Stimulated activated CD4-positive, alpha-beta T cell treated with anti-CD3 and anti-CD28 coated beads, Interleukin-12 subunit alpha, Interleukin-12 subunit beta, amount 100 ng/mL, for 48 hours (primary cell): ENCODE measurements at regions not wholly inside any gene's neighbourhood (a gene's known extent, or its start where the extent isn't known, plus 50 kb on each side); places are given as distances from the start of the nearest gene placed in this dataset.
"Not testable (repeated sequence)": the region's sequence is repeated elsewhere in the genome, so short reads cannot be mapped to it uniquely, and the experiment has no call there.

Experiments
- DNase-seq, 3 donors: peaks; one replicate each; pipeline ENCODE4 v3.0.0-alpha.2; 2020; ENCODE audit warnings: low read depth in 2 of 3, low spot score in 1 of 3

DNA sequence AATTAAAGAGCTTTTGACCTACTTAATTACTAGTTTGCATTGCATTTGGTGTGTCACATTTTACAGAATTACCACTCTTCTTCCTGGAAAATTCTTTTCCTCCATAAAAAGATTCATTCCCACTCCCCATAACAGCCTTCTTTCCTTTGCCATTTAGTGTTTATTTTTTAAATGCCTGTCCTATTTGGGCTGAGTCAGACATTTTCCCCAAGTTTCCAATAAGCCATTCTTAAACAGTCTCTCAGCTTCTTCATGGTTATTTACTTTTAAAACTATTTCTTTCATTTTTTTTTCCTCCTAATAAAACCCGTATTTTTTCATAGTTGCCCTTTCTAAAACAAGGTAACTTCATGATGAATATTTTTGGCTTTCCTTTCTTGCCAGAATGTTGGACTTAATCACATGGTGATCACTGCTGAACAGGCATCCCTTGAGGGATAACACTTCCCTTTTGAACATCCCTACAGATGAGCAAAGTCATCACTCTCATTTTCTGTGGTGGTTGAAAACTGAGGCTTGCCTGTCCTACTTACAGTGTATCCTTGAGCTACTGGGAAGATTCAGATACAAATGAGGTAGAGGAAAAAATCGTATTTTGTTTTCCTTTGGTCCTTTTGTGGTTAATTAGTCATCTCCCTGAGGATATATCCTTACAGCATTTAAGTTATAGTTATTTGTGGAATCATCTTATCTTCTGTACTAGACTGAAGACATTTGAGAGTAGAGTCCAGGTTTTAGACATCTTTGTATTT is 520.5 kb upstream of the NR3C2 start:
- no peak for DNase-seq

GRCh38 chr4:148961526-148961925 is 519.3 kb upstream of the NR3C2 start:
- DNase-seq, result no peak

- no peak for DNase-seq
These were observed 516.1 kb upstream of the NR3C2 start for GRCh38 chr4:148958317-148958716.

DNA sequence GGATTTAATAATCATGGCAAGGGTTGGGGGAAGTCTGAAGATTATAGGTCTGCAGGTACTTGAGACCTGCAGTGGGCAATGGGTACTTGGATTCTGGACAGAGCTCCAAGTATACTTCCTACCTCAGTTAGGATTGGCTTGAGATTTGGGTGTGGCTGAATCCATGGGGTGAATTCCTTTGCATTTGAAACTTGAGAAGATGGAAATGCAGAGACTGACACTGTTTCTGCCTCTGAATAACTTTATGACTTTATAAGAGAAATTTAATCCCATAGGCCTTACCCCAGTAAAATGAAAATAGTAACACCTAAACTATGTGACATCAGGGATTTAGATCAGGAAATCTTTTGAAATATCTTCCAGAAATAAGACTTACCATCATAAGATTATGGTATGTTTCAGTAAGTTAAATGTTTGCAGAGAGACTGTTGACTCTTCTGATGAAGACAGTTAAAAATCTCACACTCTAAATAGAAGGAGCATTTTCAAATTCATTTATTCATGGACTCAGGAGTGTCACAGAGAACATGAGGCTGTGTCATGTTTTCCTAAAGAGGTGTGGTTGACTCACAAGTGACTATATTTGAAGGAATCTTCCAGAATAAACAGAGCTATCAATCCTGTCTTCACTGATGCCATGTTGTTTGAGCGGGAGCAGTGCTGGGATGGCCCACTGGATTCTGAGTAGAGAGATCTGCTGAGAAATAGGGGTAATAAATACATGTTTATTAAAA is 513.5 kb upstream of the NR3C2 start:
- DNase-seq, result no peak

GRCh38 chr4:148954011-148954749 is 512.0 kb upstream of the NR3C2 start:
- DNase-seq, result no peak

GRCh38 chr4:148951346-148951745 is 509.1 kb upstream of the NR3C2 start:
- no peak for DNase-seq

DNA sequence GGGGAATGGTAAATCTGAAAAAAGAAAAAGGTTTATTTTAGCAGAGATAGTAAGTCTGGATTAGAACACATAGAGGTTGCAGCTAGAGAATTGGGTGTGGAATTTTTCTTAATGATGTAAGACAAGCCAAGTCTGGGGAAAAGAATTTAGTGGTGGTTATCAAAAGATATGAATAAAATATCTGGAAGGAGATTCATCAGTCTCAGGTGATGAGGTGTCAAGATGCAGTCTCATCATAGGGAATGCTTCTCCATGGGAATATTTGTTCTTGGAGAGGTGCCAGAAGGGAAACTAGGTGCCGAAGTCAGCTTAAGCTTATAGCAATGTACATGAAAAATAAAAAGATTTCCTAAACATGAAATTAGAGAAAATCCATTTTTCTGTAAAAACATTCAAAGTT is 504.1 kb upstream of the NR3C2 start:
- DNase-seq, result no peak

DNA sequence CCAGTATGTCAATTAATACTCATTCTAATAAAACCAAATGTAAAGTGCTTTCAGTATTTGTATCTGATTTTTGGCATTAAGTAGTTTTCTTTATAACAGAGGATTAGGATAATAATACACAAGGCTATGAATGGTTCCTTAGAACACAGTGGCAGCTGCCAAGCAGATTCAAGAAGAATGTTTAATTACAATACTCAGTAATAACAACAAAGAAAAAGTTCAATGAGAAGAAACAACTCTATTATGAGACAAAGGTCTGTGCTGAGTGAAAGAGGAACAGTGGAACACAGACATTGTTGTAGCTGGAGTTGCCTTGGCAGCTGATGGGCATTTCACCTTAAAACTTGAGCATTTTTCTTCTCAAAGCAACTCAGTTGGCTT is 502.6 kb upstream of the NR3C2 start:
- DNase-seq, result no peak

GRCh38 chr4:148944136-148944838 is 502.1 kb upstream of the NR3C2 start:
- DNase-seq, result no peak

DNA sequence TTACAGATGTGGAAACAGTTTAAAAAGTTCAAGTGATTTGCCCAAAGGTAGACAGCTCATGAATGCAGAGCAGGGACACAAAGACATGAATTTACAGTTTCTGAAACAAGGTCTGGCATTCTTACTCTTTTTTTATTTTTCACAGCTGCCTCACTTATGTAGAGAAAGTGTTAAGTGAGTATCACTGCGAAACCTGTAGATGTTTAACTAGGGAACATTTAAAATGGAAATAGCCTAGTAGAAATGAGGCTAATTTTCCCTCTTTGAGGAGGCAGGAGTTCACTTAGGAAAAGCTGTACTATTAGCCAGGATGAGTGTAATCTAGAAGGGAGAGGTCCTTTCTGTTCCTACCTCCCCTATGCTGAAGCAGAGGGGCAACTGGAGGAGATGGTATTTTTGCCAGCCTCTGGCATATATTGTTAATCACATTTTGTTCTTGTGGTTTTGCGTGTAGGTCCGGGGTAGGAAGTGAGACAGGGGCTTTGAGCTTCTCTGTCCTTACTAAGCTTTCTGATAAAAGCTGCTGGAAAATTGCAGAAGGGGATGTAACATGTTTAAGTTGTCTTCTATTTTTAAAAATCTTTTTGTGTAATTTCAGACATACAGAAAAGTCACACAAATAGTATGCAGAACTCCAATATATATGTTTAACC is 492.8 kb upstream of the NR3C2 start:
- DNase-seq, result no peak

DNA sequence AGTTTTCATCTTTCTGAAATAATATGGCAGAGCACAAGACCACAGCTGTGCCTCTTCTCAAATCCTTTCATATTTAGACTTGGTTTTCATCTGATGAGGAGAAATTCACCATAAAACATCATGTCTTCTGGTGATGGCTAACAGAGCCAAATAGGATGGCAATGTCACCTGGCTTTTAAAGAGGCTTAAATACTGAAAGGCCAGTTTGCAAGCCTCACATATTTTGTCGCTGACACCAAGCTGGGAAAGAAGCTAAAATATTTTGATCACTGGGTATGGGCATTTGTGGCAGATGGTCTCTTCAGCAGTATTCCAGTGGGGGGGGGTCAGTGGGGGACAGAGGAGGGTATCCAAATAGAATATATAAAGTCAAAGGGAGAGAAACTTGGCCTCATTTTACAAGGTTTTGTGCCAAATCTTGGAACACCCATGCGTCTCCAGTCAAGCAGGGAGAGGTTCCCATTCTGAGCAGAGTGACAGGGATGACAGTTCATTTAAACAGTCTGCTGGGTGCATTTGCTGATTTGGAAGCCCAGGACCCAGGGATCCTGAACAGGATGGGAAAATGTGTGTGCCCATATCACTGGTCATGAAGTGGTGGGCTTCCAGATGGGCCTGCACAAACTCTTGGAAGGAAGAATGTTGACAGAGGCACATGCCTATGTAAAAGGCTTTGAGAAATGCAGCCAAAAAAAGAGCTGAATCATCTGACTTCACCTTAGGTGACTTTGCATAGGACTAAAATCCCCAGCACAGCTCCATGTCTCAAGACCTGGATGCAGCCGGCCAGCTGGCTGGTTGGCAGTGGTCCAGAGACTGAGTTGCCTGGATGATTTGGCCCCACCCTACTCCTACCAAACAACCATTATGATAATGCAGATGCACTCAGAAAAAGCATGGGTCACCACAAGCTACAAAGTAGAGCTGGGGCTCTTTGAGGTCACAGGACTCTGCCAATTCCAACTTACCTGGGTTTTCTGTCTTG is 484.4 kb upstream of the NR3C2 start:
- DNase-seq, result no peak

- no peak for DNase-seq
These were observed 481.7 kb upstream of the NR3C2 start for GRCh38 chr4:148923881-148924280.

DNA sequence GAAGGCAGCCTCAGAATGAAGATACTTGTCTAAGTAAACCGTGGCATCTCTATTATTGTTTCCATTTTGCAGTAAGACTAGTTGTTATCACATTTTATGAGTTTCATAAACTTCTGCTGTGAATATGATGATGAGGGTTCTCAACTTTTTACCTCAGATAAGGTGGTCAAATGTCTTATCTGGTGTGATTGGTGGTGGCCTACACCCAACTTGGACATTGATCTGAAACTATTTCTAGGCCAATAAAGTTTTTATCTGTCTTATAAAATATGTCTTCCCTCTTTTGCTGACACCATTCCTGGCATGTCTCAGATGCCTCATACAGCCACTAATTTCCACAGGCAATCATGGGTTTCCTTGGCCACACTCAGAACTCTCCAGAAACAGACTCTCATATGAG is 480.3 kb upstream of the NR3C2 start:
- no peak for DNase-seq

GRCh38 chr4:148914734-148915133 is 472.5 kb upstream of the NR3C2 start:
- DNase-seq, result no peak

DNA sequence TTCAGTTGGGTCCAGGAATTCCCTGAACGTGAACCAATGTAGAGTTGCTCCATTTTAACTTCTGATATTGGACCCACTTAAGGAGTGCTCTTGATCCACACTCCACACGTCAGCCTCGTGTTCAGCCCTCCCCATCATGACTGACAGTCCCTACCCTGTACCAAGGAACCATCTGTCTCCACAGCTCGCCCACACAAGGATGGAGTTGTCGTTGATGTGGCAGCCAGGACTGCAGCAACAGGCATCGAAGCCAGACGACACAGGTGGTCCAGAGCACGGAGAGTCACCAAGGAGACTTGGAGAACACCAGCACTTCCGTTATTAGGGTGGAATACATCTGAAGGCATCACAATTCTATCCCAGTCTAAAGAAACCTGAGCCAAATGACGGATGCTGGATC is 472.1 kb upstream of the NR3C2 start:
- DNase-seq, result no peak

DNA sequence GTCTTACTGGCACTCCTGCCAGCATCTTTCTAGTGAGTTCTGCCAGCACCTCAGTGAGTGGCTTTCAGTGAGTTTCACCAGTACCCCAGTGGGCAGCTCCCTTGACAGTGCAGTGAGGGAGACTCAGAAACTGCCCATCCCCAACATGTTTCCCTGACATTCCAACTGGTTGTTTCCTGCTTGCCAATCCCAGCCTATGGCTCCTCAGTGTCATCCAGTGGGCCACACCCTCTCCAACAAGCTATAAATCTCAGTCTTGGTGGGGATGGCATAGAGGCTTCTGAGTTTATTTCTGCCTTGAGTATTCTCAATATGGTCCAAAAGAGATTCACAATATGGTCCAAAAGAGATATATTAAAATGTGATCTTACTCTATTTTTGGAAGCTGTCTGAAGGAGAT is 461.2 kb upstream of the NR3C2 start:
- no peak for DNase-seq

DNA sequence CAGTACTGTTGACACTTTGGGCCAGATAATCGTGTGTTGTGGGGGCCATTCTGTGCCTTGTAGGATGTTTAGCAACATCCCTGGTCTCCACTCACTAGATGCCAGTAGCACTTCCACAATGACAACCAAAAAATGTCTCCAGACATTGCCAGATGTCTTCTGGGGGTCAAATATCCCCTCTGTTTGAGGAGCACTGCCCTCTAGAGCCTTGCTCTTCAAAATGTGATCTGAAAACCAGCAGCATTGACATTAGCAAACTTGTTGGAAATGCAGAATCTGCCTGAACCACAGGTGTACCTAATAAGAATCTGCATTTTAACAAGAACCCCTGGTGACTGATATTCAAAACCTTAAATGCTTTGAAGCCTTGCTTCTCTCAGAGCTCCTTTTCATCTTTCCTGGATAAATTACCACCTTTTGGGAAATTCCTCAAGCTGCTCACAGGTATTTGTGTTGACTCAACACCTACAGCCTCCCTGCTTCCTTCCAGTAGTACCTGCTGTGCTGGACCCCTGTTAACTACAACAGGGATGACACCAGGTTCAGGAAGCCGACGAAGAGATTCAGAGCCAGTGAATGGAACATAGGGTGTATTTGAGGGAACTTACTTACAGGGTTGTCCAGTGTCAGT is 459.0 kb upstream of the NR3C2 start:
- no peak for DNase-seq

GRCh38 chr4:148898139-148898538 is 455.9 kb upstream of the NR3C2 start:
- not testable (repeated sequence) for DNase-seq

DNA sequence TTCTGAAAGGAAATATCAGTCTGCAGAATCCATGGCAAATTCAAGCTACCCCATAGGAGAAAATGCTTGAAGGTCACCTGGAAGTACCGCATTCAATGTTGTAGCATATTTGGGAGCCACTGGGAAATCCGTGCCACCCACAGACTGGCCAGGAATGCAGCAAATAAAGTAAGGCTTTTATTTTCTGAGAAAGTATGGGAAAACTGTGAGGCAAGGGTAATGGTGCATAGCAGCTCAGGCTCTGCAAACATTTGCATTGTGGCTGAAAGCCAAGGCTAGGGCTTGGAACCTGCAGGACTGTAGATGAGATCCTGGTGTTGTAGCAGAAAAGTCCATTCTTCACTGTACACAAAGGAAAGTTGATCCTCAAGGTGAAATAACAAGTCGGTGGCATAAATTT is 450.9 kb upstream of the NR3C2 start:
- DNase-seq, result no peak
